NCI-H2196 (cell line): ENCODE measurements at regions not wholly inside any gene's neighbourhood (a gene's known extent, or its start where the extent isn't known, plus 50 kb on each side); places are given as distances from the start of the nearest gene placed in this dataset.
"Not testable (repeated sequence)": the region's sequence is repeated elsewhere in the genome, so short reads cannot be mapped to it uniquely, and the experiment has no call there.

Source experiments
- DNase-seq: peaks from one replicate; lab custom pipeline; 2025; ENCODE audit not compliant: unreplicated experiment; lab: John Stamatoyannopoulos, UW

- no peak for DNase-seq
Observed at GRCh38 chr11:130526846-130527245, 78.4 kb downstream of the ADAMTS15 start.

GRCh38 chr11:130527636-130528297 is 79.3 kb downstream of the ADAMTS15 start:
- DNase-seq = no peak

DNA sequence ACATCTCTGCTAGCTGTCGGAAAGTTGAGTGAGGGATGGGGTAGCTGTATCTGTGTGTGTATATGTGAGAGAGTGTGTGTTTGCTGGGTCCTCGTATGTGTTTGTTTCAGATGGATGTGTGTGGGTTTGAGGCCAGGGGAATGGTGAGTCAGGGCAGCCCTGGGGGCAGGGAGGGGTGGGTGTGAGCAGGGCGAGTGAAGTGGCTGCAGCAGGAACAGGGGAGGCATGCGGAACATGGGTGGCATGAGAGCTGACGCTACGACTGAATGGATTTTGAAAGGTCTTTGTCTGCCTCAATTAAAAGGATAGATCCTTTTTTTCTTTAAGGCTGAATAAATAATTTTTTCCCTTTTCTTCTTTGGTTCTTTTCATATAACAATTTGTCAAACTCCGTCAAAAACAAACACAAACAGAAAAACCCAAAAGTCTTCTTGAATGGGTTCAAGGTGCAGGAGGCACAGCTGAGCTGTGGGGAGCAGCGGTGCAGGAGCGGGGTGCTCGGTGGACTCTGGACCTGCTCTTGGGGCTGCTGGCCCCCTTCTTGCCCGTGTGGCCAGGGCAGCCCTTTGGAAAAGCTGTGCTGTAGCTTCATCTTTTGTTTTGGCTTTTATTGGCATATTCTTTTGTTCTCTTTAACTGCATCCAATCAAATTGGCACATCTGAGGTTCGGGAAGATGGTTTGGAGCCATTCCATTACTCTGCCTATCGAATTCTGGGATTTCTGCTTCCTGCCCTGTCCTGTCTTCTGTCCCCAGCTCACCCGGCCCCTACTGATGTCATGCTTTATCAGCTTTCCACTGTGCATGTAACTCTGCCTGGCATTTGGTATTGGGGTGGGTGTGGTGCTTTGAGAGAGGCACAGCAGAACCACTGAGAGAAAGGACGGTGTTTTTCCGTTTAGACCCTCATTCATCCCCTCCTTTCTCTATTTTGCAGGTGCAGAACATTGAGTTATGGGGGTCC is 80.1 kb downstream of the ADAMTS15 start:
- DNase-seq = no peak

DNA sequence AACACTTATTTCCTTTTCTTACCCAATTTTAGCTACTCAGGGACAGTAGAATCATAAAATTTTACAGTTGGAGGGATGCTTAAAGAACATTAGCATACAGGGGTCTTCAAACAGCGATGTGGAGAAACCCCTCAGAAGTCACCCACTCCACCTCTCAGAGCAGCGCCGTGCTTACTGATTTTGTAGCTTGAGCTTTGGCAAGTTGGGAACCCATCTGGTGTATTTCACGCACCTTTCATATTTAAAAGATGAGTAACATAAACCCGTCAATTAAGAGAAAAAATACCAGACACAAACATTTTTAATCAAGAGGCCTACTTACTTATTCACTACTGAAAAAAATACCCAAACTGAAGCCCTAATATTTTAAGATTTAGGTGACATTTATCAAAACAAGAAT is 80.9 kb downstream of the ADAMTS15 start:
- no peak for DNase-seq

DNA sequence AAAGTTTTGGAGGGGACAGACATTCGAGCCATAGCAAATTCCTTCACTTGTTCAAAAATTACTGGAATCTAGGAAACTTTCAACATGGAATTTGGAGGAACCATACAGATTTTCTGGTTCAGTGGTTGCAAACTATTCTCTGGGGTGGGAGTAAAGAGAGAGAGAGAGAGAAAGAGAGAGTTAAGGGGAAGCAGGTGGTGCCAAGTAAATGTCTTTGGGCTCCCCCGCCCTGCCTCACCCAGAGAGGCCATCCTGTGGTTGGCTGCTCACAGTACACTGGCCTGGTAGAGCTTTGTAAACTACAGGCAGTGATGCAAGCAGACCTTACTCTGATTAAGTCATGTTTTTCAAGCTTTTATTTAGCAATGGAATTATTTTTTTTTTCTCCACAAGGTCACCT is 82.6 kb downstream of the ADAMTS15 start:
- DNase-seq = no peak

DNA sequence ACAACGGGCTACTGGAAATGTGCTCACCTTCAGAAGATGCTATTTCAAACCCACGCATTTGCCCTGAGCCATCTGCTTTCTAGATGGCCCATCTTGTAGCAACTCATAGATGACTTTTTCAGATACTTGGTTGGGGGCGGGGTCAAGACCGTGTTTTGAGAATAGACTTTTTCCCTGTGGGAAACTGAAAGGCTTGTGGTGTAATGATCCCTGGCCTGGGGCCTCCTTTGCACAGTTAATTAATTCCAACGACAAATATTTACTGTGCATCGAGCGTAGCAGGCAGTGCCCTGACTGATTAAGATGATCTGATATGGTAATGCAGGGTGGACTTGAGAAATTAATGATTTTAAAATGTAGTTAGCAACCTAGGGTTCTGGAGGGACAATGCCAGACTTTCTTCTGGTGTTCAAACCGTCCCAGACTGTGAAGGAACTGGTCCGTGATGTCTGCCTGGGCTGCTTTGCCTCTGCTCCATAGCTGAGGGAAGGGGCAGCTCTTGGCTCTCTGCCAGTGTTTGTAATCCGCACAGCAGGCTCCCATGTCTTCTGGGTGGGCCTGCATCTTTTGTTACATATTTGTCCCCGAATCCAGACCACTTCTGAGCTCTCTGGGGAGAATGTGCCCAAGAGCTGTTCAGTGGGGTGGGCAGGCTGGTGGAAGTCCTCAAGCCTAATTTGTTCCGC is 84.8 kb downstream of the ADAMTS15 start:
- DNase-seq = no peak

GRCh38 chr11:130533871-130534270 is 85.4 kb downstream of the ADAMTS15 start:
- DNase-seq = no peak

DNA sequence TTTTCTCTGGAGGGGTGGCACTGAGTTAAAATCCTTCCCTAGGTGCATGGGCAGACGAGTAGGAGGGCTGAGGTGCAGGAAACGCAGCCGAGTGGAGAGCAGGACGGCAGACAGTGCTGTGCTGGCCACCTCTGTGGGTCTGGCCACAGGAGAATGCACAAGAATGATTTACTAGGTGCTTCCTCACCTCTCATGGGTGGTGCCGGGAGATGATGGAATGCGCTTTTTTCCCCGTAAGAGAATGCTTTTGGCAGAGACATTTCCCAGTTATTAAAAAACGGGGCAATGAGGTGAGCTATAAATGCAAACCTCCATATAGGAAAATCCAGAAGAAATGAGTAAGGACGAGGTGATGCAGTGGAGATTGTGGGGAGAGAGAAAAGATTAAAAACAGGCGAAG is 86.1 kb downstream of the ADAMTS15 start:
- DNase-seq = no peak

DNA sequence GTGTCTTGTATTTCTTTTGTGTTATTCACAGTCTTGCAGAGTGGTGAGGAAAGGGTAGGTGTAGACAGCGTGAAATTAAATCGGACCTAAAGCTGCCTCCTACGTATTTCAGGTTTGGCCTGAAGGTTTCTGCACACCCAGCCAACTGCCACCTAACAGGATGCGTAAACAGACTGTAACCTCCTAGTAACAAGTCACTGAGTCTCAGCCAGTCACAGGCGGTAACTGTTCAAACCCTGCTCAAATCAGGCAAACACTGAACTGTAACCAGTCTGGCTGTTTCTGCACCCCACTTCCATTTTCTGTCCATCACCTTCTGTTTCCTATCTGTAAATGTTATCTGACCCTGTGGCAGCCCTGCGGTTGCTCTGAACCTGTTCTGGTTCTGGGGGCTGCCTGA is 87.1 kb downstream of the ADAMTS15 start:
- no peak for DNase-seq

GRCh38 chr11:130536106-130537040 is 87.9 kb downstream of the ADAMTS15 start:
- no peak for DNase-seq

DNA sequence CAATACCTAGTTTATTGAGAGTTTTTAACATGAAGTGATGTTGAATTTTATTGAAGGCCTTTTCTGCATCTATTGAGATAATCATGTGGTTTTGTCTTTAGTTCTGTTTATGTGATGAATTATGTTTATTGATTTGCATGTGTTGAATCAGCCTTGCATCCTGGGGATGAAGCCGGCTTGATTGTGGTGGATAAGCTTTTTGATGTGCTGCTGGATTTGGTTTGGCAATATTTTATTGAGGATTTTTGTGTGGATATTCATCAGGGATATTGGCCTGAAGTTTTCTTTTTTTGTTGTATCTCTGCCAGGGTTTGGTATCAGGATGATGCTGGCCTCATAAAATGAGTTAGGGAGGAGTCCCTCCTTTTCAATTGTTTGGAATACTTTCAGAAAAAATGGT is 91.2 kb downstream of the ADAMTS15 start:
- DNase-seq = not testable (repeated sequence)

GRCh38 chr11:130544266-130544665 is 95.8 kb downstream of the ADAMTS15 start:
- DNase-seq = no peak

DNA sequence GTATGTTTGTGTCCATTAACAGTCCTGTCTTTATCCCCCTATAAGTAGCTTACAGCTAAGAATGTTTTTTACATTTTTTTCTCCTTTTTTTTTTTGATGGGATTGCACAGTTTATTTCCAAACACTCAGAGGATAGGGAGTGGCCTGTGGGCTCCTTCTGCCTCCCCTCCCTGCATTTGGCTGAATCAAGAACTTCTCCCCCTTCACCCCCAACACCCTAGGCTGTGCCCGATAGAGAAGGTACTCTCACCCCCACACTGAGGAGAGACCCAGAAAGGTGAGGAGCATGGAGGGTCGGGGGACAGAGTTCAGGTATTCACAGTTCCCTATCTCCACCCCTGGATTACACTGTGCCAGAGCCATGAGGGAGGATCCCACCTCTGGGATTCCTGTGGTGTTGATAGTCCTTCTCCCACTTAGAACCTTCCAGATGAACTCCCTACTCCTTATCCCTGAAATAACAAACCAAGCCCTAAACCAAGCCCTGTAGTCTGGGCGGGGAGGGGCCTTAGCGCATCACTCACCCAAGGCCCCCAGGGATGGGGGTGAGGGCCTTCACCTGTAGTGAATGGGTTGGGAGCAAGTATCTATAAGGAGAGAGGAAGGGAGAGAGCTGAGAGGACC is 97.1 kb downstream of the ADAMTS15 start:
- no peak for DNase-seq

DNA sequence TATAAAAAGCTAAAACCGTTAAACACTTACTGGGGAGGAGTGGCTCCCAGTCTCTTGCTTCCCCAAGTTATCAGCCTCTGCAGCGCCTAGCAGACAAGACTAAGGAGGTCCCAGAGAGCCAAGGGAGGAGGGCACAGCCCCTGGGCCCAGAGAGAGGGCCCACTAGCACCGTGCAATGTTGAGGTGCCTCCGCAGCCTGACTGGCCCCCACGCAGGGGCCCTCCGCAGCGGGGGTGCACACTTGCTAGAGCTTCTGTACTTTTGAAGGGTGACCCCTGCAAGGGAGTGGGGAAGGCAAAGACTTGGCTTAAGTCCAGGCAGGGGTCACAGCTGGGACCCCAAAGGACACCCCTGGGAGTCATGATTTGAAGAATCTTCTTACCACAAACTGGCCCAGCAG is 98.0 kb downstream of the ADAMTS15 start:
- DNase-seq = no peak

DNA sequence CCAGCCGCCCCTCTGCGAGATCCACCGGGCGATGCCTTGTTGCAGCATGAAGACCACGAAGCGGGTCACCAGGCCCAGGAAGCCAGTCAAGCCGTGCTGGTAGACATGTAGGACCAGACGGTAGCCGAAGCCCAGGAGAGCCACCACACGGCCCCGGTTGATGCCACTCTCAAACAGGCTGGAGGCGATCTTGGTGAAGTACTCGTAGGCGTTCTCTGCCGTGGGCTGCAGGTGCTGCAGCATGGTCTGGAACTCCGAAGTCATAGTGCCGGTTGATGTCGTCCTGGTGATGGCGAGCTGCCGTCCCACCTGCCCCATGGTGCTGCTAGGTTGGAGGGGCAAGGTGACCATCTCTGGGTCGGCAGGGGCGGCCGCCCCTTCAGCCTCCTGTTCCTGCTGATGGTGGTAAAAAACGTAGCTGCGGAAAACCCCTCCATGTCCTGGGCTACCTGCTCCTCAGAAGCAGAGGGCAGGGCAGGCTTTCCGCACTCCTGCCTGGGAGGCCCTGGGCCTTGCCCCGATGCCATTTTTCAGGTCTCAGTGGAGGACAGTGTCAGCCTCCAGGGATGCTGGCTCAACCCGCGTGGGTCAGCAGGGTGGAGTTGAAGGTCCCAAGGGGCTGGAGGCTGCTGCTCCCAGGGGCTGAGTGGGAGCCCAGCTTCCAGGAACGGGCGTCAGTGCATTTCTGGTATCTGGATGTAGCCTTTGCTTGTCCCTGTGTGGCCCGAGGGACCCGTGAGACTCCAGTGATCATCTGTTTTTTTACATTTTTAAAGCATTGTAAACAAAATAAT is 98.7 kb downstream of the ADAMTS15 start:
- DNase-seq = no peak

DNA sequence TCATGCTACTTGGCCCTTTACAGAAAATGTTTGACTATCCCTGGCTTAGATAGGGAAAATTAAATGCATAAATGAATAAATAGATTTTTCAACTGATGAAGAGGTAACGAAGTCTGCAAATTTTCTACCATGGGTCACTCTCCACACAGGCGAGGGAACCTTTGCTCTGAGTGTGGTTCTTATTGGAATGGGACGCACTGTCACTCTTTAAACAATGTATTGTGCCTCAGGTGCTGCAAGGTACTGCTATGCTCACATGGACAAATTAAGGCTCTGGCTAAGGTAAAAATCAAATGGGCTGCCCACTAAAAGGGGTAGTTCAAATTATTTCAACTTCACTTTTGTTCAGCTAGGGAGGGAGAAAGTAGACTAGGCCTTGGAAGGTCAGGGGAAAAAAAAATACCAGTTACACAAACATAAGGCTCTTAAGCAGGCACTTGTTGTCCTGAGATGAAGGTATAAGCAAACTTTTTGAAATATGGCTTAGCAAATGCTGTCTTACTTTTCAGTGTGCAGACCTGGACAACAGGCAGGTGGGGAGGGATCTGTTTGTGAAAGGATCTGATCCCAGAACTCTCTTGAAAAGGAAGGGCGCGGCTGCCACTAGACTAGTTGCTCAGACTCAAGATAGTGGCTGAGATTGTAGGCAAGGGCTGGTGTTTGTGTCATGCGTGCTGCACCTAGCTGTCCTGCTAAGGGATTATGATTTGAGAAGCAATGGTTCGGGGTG is 99.5 kb downstream of the ADAMTS15 start:
- DNase-seq = no peak

GRCh38 chr11:130548491-130548833 is 100.0 kb downstream of the ADAMTS15 start:
- no peak for DNase-seq

GRCh38 chr11:130549393-130549999 is 101.1 kb downstream of the ADAMTS15 start:
- no peak for DNase-seq
